Upper lobe of left lung (tissue), 6 donors: ENCODE measurements at regions not wholly inside any gene's neighbourhood (a gene's known extent, or its start where the extent isn't known, plus 50 kb on each side); places are given as distances from the start of the nearest gene placed in this dataset.
A peak's percentile ranks its signal among the peaks of the same experiment; 100 is the strongest.

Experiments used
- ATAC-seq, 2 donors: fragments of 200-7000 bp; cut with Tn5 transposase; one replicate each; pipeline ENCODE4 v1.9.1; 2022; ENCODE audit warnings: mild to moderate bottlenecking in 2 of 2, moderate library complexity in 2 of 2; ENCODE audit not compliant: low FRiP score in 2 of 2
- DNase-seq, 2 donors: peaks; one replicate each; pipeline ENCODE4 v3.0.0-alpha.2; 2019 to 2020
- H3K27ac ChIP-seq, 4 donors: fragments of 200-600 bp; sonication (generic); one replicate each; pipeline ENCODE4 v1.5.1; 2016 to 2019
- H3K27me3 ChIP-seq, 4 donors: fragments of 200-600 bp; sonication (generic); one replicate each; pipeline ENCODE4 v1.5.1; 2017 to 2019
- H3K36me3 ChIP-seq, 4 donors: fragments of 200-600 bp; sonication (generic); one replicate each; pipeline ENCODE4 v1.5.1; 2016 to 2019
- H3K4me1 ChIP-seq, 4 donors: fragments of 200-600 bp; sonication (generic); one replicate each; pipeline ENCODE4 v1.5.1; 2018 to 2019
- H3K4me3 ChIP-seq, 4 donors: fragments of 200-600 bp; sonication (generic); one replicate each; pipeline ENCODE4 v1.5.1; 2017 to 2019; ENCODE audit warnings: mild to moderate bottlenecking in 2 of 4, moderate library complexity in 1 of 4
- H3K9me3 ChIP-seq, 4 donors: fragments of 200-600 bp; sonication (generic); one replicate each; pipeline ENCODE4 v1.5.1; 2018 to 2019
- EP300 ChIP-seq, 4 donors: sonication (generic); formaldehyde crosslinking; IDR thresholded peaks; one replicate each; pipeline ENCODE4 v1.5.1; 2017; ENCODE audit warnings: antibody characterized with exemption in 4 of 4, control low read depth in 2 of 4
- POLR2A ChIP-seq, 4 donors: fragments of 450-650 bp; IDR thresholded peaks; one replicate each; pipeline ENCODE4 v1.5.1; 2016 to 2017; ENCODE audit warnings: antibody characterized with exemption in 4 of 4, mild to moderate bottlenecking in 2 of 4
- POLR2AphosphoS5 ChIP-seq, 2 donors: sonication (generic); formaldehyde crosslinking; IDR thresholded peaks; one replicate each; pipeline ENCODE4 v1.5.1; 2017; ENCODE audit warnings: antibody characterized with exemption in 2 of 2
- WGBS, 2 donors: methylation state at CpG; one replicate each; pipeline ENCODE4 v1.1.5; 2017 to 2018; 5-methylcytosine and 5-hydroxymethylcytosine counted together
- TF ChIP-seq, protein P1 (sequence below), 6 experiments: fragments of 450-650 bp in 4 of 6; fragments of 200-600 bp in 2 of 6; sonication (generic) in 2 of 6; IDR thresholded peaks; one replicate each; pipeline ENCODE4 v1.5.1; 2016 to 2019; ENCODE audit warnings: antibody characterized with exemption in 6 of 6
- donor health status: DM: no; HTN: no; CAD: no; lungs with moderate emphysema.
- donor health status: DM: no; HTN: yes; CAD: no; lungs with severe emphysema.

DNA sequence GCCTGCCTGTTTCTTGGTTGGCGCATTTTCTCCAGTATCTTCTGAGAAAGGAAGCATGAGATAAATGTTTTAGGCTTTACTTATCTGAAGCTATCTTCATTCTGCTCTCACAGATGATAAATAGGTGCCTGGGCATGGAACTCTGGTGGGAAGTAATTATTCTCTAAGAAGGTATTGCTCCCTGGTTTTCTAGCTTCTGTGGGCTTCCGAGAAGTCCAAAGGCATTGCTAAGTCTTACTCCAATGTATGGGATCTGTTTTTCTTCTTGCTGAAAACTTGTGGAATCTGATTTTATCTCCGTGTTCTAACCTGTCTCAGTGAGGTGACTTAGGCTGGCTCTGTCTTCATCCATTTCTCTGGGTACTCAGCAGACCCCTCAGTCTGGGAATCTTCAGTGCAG, 224.4 kb upstream of the HS6ST1 start:
- Histone ChIP-seq H3K27ac (no peak overlapping the region), H3K4me1 (no peaks in the 10 kb centered on the region), H3K9me3 (no peaks in the 10 kb centered on the region), H3K36me3 (no peaks in the 10 kb centered on the region), H3K4me3 (no peak overlapping the region), H3K27me3 (no peaks in the 10 kb centered on the region)
- ATAC-seq = no peak
- 94 to 98% methylated on average over 3 of the region's 3 CpGs for WGBS, 2 donors
- no peak for DNase-seq
- TF ChIP-seq POLR2AphosphoS5 (IDR thresholded peaks at IDR 0.05) (no peak), POLR2A (IDR thresholded peaks at IDR 0.05) (no peak), EP300 (IDR thresholded peaks at IDR 0.05) (no peak)
- TF ChIP-seq, protein P1, sequence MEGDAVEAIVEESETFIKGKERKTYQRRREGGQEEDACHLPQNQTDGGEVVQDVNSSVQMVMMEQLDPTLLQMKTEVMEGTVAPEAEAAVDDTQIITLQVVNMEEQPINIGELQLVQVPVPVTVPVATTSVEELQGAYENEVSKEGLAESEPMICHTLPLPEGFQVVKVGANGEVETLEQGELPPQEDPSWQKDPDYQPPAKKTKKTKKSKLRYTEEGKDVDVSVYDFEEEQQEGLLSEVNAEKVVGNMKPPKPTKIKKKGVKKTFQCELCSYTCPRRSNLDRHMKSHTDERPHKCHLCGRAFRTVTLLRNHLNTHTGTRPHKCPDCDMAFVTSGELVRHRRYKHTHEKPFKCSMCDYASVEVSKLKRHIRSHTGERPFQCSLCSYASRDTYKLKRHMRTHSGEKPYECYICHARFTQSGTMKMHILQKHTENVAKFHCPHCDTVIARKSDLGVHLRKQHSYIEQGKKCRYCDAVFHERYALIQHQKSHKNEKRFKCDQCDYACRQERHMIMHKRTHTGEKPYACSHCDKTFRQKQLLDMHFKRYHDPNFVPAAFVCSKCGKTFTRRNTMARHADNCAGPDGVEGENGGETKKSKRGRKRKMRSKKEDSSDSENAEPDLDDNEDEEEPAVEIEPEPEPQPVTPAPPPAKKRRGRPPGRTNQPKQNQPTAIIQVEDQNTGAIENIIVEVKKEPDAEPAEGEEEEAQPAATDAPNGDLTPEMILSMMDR (IDR thresholded peaks at IDR 0.05) = no peak

DNA sequence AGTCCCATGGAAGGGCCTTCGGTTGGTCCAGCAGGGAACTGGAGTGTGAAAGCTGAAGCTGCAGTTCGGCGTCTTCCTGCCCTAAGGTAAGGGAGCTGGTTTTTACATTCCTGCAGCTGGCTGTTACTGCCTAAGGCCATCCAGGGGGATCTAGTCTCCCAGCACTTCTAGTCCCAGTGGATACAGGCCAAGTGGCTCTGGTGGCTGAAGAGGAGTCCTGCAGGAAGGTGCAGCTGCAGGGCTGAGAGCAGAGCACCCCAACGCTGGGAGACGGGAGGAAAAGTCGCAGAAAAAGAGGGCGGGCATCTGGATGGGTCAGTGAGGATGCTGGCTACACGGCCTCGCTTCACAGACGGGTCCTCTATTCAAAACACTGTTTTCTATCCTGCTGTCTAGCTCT, 225.0 kb upstream of the HS6ST1 start:
- TF ChIP-seq EP300 (IDR thresholded peaks at IDR 0.05) = no peak
- TF ChIP-seq, protein P1 (IDR thresholded peaks at IDR 0.05) = no peak
- TF ChIP-seq POLR2AphosphoS5 (IDR thresholded peaks at IDR 0.05) = no peak
- TF ChIP-seq POLR2A (IDR thresholded peaks at IDR 0.05) = no peak
- Histone ChIP-seq H3K4me3 (no peak overlapping the region), H3K27me3 (no peaks in the 10 kb centered on the region), H3K36me3 (no peaks in the 10 kb centered on the region), H3K9me3 (no peaks in the 10 kb centered on the region), H3K27ac (no peak overlapping the region), H3K4me1 (no peaks in the 10 kb centered on the region)
- DNase-seq (no peak), ATAC-seq (peak in 1 of 2 donors; percentile 32)
- WGBS, 2 donors = 83 to 89% methylated on average over 10 of the region's 10 CpGs

DNA sequence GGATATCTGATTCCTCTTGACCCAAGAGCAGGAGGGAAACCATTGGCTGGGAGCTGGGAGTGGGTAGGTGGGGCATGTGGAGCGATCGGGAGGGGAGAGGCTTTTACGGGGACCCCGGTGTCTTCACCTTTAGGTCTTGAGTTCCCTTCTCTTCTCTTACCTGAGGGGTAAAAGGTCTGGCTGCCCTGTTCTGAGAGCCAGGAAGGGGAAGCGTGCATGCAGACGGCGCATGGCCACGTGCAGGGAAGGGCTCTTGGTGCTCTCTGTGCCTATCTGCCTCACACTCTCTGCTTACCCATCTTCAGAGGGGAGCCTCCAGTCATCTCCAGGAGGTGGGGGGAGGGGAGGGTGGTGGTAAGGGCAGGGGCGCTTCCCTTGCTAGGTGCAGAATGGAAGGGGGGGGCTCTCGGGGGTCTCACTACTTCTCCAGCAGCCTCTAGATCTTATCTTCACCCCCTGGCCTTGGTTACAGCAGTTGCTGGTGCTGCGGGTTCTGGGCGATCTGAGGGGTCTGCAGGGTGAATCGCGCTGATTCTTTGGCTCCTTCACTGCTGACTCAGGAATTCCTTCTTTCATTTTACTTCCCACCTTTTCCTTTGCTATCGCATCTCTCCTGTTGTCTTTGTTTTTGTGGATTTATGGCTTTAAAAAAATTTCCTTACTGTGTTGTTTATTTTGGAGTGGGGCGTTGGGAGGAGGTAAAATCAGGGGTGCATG, 225.8 kb upstream of the HS6ST1 start:
- ATAC-seq = no peak
- Histone ChIP-seq H3K36me3 (no peaks in the 10 kb centered on the region), H3K4me3 (no peak overlapping the region), H3K9me3 (no peaks in the 10 kb centered on the region), H3K4me1 (no peaks in the 10 kb centered on the region), H3K27ac (no peak overlapping the region), H3K27me3 (no peaks in the 10 kb centered on the region)
- WGBS, 2 donors = 79% methylated on average over 16 of the region's 16 CpGs
- DNase-seq = no peak
- TF ChIP-seq EP300 (IDR thresholded peaks at IDR 0.05) = no peak
- no peak for TF ChIP-seq POLR2AphosphoS5 (IDR thresholded peaks at IDR 0.05)

DNA sequence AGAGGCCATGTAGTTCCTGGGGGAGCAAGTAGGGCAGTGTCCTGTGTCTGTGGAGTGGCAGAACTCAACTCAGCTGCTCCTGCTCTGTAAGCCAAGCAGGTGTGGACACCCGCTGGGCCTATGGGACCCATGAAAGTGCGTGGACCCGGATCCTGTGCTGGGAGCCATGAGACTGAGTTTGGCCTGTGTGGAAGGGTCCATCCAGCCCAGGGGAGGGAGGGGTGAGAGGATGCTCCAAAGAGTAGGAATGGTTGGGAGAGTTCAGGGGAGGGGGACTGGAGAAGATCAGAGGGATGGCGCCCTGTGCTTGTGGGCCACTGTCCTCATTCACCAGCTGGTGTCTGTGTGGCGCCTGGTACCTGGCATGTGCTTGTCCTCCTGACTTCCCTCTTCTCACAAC, 226.4 kb upstream of the HS6ST1 start:
- no peaks in the 10 kb centered on the region for H3K36me3 ChIP-seq
- H3K4me1 ChIP-seq = no peaks in the 10 kb centered on the region
- H3K9me3 ChIP-seq = no peaks in the 10 kb centered on the region
- H3K4me3 ChIP-seq = no peak overlapping the region
- TF ChIP-seq POLR2AphosphoS5 (IDR thresholded peaks at IDR 0.05) (no peak), EP300 (IDR thresholded peaks at IDR 0.05) (no peak), POLR2A (IDR thresholded peaks at IDR 0.05) (no peak)
- TF ChIP-seq, protein P1 (IDR thresholded peaks at IDR 0.05) = no peak
- no peak overlapping the region for H3K27ac ChIP-seq
- ATAC-seq (no peak), DNase-seq (no peak)
- H3K27me3 ChIP-seq = no peaks in the 10 kb centered on the region
- WGBS, 2 donors = 93 to 98% methylated on average over 5 of the region's 5 CpGs

DNA sequence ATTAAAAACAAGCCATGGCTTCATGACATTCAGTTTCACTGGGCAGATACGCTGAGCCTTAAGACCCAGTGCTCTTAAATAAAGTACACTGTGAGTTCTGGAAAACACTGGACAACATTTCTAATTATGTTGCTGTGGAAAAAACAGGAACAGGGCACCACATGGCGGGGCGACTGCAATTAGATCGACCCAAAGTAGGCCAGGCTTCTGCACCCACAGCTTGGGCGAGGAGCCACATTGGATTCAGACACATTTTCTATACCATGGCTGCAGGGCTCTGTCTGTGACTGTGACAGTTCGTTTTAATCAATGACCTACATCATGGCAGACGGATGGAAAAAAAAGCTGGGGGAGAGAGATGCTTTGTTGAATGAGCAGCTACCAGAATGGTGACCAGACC, 227.2 kb upstream of the HS6ST1 start:
- H3K27ac ChIP-seq = no peak overlapping the region
- H3K27me3 ChIP-seq = no peaks in the 10 kb centered on the region
- H3K4me3 ChIP-seq = no peak overlapping the region
- no peak for DNase-seq
- H3K36me3 ChIP-seq = no peaks in the 10 kb centered on the region
- 87 to 91% methylated on average over 7 of the region's 7 CpGs for WGBS, 2 donors
- TF ChIP-seq POLR2AphosphoS5 (IDR thresholded peaks at IDR 0.05) (no peak), EP300 (IDR thresholded peaks at IDR 0.05) (no peak), POLR2A (IDR thresholded peaks at IDR 0.05) (no peak)
- TF ChIP-seq, protein P1 (IDR thresholded peaks at IDR 0.05) = no peak
- H3K9me3 ChIP-seq = no peaks in the 10 kb centered on the region
- no peak for ATAC-seq
- no peaks in the 10 kb centered on the region for H3K4me1 ChIP-seq
